AG09319 (cell line): ENCODE measurements at regions not wholly inside any gene's neighbourhood (a gene's known extent, or its start where the extent isn't known, plus 50 kb on each side); places are given as distances from the start of the nearest gene placed in this dataset.
"Not testable (repeated sequence)": the region's sequence is repeated elsewhere in the genome, so short reads cannot be mapped to it uniquely, and the experiment has no call there.

Source experiments
- DNase-seq: peaks from one replicate; pipeline ENCODE4 v3.0.0-alpha.2; 2010; ENCODE audit warnings: low read depth; ENCODE audit errors: extremely low read depth
- TF ChIP-seq, protein P1 (sequence below): IDR thresholded peaks from 2 replicates; pipeline ENCODE4 v1.5.1; 2011; ENCODE audit warnings: low read depth, mild to moderate bottlenecking, inconsistent platforms, low read length, moderate library complexity

DNA sequence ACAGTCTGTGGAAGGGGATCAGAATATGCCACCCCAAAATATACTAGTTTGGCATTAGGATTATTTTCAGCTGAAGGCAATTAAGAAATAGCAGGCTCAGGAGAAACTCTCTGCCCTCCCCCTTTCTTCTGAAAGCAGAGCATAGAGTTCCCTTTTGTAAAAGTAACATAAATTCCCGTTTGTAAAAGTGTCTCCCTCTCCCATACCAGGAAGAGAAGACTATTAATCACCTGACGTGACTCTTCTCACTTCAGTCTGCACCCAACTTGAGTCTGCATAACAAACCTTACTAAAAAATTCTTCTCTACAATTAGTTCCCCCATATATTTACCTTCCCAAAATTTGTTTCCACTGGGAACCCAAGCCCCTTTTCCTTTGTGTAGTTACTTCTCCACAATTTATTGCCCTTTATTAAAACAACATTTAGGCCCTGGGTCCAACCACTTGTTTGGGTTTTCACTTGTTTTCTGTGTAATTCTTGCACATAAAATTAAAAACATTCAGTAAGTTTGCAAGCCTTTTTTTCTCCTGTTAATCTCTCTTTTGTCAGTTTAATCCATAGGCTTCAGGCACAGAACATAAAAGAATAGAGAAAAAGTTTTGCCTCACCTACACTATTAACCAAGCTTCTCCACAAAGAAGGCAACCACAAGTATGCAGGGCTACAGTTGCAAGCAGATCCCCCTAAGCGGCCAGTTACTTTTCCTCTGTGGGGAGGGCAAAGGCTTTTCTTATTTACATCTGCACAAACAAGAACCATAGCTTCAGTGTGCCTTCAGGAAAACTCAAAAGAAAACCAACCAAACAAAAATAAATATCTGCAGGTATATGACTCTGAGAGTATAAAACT lies 73.8 kb upstream of the EPCAM start:
- DNase-seq: no peak
- TF ChIP-seq, protein P1, sequence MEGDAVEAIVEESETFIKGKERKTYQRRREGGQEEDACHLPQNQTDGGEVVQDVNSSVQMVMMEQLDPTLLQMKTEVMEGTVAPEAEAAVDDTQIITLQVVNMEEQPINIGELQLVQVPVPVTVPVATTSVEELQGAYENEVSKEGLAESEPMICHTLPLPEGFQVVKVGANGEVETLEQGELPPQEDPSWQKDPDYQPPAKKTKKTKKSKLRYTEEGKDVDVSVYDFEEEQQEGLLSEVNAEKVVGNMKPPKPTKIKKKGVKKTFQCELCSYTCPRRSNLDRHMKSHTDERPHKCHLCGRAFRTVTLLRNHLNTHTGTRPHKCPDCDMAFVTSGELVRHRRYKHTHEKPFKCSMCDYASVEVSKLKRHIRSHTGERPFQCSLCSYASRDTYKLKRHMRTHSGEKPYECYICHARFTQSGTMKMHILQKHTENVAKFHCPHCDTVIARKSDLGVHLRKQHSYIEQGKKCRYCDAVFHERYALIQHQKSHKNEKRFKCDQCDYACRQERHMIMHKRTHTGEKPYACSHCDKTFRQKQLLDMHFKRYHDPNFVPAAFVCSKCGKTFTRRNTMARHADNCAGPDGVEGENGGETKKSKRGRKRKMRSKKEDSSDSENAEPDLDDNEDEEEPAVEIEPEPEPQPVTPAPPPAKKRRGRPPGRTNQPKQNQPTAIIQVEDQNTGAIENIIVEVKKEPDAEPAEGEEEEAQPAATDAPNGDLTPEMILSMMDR: no peak

- DNase-seq: no peak
- TF ChIP-seq, protein P1: no peak
Measured at GRCh38 chr2:47293976-47294375, 75.1 kb upstream of the EPCAM start.

GRCh38 chr2:47288864-47289263 lies 80.2 kb upstream of the EPCAM start:
- TF ChIP-seq, protein P1: no peak
- no peak for DNase-seq

DNA sequence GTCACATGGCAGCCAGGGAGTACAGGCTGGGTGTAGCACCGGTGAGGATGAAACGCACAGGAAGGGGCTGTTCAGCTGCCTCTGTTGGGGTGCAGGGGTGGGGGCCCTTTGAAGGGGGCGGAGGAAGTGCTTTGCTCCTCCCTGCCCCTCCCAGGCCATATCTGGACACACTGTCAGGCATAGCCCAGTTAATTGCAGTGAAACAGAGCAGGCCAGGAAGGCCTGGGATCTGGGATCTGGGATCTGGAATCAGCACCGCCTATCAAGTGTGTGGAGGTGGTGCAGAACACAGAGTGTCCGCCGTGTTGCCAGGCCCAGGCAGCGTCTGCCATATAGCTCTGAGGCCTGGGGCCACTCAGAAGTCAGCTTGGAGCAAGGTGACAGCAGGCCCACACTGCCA lies 85.5 kb upstream of the EPCAM start:
- DNase-seq: no peak
- TF ChIP-seq, protein P1: no peak

DNA sequence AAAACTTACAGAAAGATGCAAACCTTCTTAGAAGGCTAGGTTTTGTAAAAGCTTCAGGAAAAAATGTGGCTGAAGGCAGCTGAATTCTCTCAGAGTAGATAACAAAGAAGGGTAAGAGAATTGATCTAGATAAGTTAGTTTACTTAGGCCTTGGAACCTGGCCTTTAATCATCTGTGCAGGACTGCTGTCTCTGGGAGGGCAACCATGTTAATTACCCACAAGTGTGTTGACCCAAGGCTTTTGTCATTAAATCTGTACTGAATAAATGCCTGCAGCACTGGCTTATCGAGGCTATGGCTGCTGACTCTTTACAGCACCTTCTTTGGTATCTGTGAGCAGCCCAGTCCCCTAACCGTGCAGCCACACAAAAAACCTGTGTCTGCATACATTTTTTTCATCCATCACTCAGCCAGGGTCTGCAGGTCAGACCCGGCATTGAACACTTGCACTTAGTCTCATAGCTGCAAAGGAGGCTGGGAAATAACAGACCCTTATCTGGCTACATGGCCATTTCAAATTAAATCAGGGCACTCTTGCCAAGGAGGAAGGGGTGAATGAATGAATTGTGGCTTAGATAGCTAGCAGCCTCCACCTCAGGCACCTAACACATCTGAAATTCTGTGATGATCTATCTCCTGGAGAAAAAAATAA lies 86.4 kb upstream of the EPCAM start:
- TF ChIP-seq, protein P1: no peak
- no peak for DNase-seq

- DNase-seq: not testable (repeated sequence)
Measured at GRCh38 chr2:47279525-47279924, 89.6 kb upstream of the EPCAM start.

- TF ChIP-seq, protein P1: no peak
- DNase-seq: no peak
Measured at GRCh38 chr2:47277987-47278386, 91.1 kb upstream of the EPCAM start.
